Breast epithelium (tissue), 3 donors: ENCODE measurements at regions not wholly inside any gene's neighbourhood (a gene's known extent, or its start where the extent isn't known, plus 50 kb on each side); places are given as distances from the start of the nearest gene placed in this dataset.

Experiments used
- POLR2A ChIP-seq: fragments of 450-650 bp; IDR thresholded peaks from one replicate; pipeline ENCODE4 v1.6.1; 2016; ENCODE audit warnings: antibody characterized with exemption, mild to moderate bottlenecking, moderate library complexity
- POLR2AphosphoS5 ChIP-seq, 3 donors: sonication (generic); formaldehyde crosslinking; IDR thresholded peaks; one replicate each; pipeline ENCODE4 v1.6.1; 2017; ENCODE audit warnings: antibody characterized with exemption in 3 of 3
- TF ChIP-seq, protein P1 (sequence below), 3 donors: fragments of 450-650 bp; IDR thresholded peaks; one replicate each; pipeline ENCODE4 v1.5.1; 2016 to 2017; ENCODE audit warnings: antibody characterized with exemption in 3 of 3, mild to moderate bottlenecking in 3 of 3, moderate library complexity in 3 of 3

- TF ChIP-seq, protein P1, sequence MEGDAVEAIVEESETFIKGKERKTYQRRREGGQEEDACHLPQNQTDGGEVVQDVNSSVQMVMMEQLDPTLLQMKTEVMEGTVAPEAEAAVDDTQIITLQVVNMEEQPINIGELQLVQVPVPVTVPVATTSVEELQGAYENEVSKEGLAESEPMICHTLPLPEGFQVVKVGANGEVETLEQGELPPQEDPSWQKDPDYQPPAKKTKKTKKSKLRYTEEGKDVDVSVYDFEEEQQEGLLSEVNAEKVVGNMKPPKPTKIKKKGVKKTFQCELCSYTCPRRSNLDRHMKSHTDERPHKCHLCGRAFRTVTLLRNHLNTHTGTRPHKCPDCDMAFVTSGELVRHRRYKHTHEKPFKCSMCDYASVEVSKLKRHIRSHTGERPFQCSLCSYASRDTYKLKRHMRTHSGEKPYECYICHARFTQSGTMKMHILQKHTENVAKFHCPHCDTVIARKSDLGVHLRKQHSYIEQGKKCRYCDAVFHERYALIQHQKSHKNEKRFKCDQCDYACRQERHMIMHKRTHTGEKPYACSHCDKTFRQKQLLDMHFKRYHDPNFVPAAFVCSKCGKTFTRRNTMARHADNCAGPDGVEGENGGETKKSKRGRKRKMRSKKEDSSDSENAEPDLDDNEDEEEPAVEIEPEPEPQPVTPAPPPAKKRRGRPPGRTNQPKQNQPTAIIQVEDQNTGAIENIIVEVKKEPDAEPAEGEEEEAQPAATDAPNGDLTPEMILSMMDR (IDR thresholded peaks at IDR 0.05) = no peak
- no peak for TF ChIP-seq POLR2AphosphoS5 (IDR thresholded peaks at IDR 0.05)
- TF ChIP-seq POLR2A = no peak
Measured at GRCh38 chr6:44620922-44621321, 233.4 kb downstream of the CDC5L start.
